Osteocyte (in vitro differentiated cells): ENCODE measurements at regions not wholly inside any gene's neighbourhood (a gene's known extent, or its start where the extent isn't known, plus 50 kb on each side); places are given as distances from the start of the nearest gene placed in this dataset.

Experiments used
- DNase-seq: peaks from one replicate; pipeline ENCODE4 v3.0.0; 2021; ENCODE audit warnings: mixed read lengths; ENCODE audit not compliant: unreplicated experiment; ENCODE audit errors: extremely low spot score
- H3K27ac Mint-ChIP-seq: one replicate; pipeline ENCODE4 v1.8.0; 2021; ENCODE audit warnings: mild to moderate bottlenecking, mixed read lengths; ENCODE audit not compliant: unreplicated experiment
- H3K27me3 Mint-ChIP-seq: one replicate; pipeline ENCODE4 v1.8.0; 2021; ENCODE audit warnings: mixed read lengths; ENCODE audit not compliant: unreplicated experiment
- H3K36me3 Mint-ChIP-seq: one replicate; pipeline ENCODE4 v1.8.0; 2021; ENCODE audit warnings: mixed read lengths; ENCODE audit not compliant: unreplicated experiment
- H3K4me1 Mint-ChIP-seq: one replicate; pipeline ENCODE4 v1.8.0; 2021; ENCODE audit warnings: mixed read lengths; ENCODE audit not compliant: unreplicated experiment
- H3K4me3 Mint-ChIP-seq: one replicate; pipeline ENCODE4 v1.8.0; 2021; ENCODE audit warnings: mild to moderate bottlenecking, moderate library complexity, mixed read lengths; ENCODE audit not compliant: unreplicated experiment
- H3K9me3 Mint-ChIP-seq: one replicate; pipeline ENCODE4 v1.8.0; 2021; ENCODE audit warnings: mixed read lengths; ENCODE audit not compliant: unreplicated experiment
- TF ChIP-seq, protein P1 (sequence below): fragments of 200-600 bp; sonication (generic); IDR thresholded peaks from 2 replicates; pipeline ENCODE4 v1.5.0; 2021; ENCODE audit warnings: antibody characterized with exemption, mild to moderate bottlenecking, moderate library complexity

DNA sequence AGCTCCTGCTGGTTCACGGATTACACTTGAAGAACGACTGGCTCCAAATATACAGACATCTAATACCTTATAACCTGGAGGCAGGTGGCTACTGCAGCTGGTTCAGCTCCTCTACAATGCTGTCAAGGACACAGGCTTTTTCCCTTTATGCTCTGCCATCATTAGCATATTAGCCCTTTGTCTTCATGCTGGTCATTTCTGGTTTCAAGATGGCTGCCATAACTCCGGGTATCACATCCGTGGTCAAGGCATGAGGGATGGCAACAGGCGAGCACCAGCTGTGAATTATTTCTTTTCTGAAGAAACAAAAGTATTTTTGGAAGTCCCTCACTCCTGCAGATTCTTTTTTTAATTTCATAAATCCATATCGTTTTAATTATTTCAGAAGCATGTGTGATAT is 124.3 kb upstream of the MED13 start:
- Mint-ChIP-seq H3K36me3 (no peaks in the 10 kb centered on the region), H3K27me3 (no peaks in the 10 kb centered on the region), H3K9me3 (no peaks in the 10 kb centered on the region), H3K27ac (no peak overlapping the region), H3K4me3 (no peak overlapping the region), H3K4me1 (peaks cover 7% of the 10 kb centered on the region)
- TF ChIP-seq, protein P1, sequence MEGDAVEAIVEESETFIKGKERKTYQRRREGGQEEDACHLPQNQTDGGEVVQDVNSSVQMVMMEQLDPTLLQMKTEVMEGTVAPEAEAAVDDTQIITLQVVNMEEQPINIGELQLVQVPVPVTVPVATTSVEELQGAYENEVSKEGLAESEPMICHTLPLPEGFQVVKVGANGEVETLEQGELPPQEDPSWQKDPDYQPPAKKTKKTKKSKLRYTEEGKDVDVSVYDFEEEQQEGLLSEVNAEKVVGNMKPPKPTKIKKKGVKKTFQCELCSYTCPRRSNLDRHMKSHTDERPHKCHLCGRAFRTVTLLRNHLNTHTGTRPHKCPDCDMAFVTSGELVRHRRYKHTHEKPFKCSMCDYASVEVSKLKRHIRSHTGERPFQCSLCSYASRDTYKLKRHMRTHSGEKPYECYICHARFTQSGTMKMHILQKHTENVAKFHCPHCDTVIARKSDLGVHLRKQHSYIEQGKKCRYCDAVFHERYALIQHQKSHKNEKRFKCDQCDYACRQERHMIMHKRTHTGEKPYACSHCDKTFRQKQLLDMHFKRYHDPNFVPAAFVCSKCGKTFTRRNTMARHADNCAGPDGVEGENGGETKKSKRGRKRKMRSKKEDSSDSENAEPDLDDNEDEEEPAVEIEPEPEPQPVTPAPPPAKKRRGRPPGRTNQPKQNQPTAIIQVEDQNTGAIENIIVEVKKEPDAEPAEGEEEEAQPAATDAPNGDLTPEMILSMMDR, result no peak
- DNase-seq, result no peak

- Mint-ChIP-seq H3K27me3 (no peaks in the 10 kb centered on the region), H3K27ac (no peak overlapping the region), H3K4me3 (no peak overlapping the region), H3K36me3 (no peaks in the 10 kb centered on the region), H3K4me1 (peaks cover 7% of the 10 kb centered on the region), H3K9me3 (no peaks in the 10 kb centered on the region)
- TF ChIP-seq, protein P1, result no peak
- no peak for DNase-seq
Observed at GRCh38 chr17:62188713-62189112, 123.6 kb upstream of the MED13 start.

DNA sequence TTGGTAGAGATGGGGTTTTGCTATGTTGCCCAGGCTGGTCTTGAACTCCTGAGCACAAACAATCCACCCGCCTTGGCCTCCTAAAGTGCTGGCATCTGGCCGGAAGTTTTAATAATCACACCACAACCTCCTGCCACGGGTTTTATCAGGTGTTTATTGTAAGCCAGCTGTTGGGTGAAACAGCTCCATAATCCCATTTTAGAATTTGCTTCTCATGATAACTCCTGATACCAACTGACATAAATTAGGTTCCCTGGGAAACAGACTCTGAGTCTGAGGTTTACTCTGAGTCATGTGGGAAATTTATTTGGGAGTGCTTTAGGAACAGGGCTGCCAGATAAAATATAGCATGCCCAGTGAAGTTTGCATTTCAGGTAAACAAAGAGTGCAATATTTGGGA is 122.6 kb upstream of the MED13 start:
- Mint-ChIP-seq H3K9me3 (no peaks in the 10 kb centered on the region), H3K36me3 (no peaks in the 10 kb centered on the region), H3K4me1 (peaks cover 7% of the 10 kb centered on the region), H3K4me3 (no peak overlapping the region), H3K27ac (no peak overlapping the region), H3K27me3 (no peaks in the 10 kb centered on the region)
- TF ChIP-seq, protein P1, result no peak
- no peak for DNase-seq

GRCh38 chr17:62186841-62187240 is 121.8 kb upstream of the MED13 start:
- DNase-seq, result no peak
- TF ChIP-seq, protein P1, result no peak

DNA sequence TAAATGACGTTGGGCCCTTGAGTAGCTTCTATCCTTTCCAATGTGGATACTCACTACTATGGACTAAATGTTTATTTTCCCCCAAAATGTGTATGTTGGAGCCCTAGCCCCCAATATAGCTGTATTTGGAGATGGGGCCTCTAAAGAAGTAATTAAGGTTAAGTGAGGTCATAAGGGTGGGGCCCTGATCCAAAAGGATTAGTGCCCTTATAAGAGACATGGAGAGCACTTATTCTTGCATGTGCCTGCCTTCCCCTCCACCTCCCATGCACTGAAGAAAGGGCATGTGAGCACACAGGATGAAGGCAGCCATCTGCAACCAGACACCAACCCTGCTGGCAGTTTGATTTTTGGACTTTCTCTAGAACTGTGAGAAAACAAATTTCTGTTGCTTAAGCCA is 115.7 kb upstream of the MED13 start:
- Mint-ChIP-seq H3K9me3 (no peaks in the 10 kb centered on the region), H3K27ac (no peak overlapping the region), H3K36me3 (no peaks in the 10 kb centered on the region), H3K27me3 (no peaks in the 10 kb centered on the region), H3K4me3 (no peak overlapping the region), H3K4me1 (peaks cover 22% of the 10 kb centered on the region)
- TF ChIP-seq, protein P1, result no peak
- no peak for DNase-seq

More at GRCh38 chr17:62186841-62187240, 121.8 kb upstream of the MED13 start:
- peaks cover 3% of the 10 kb centered on the region for H3K4me1 Mint-ChIP-seq
- H3K9me3 Mint-ChIP-seq, result no peaks in the 10 kb centered on the region
- no peaks in the 10 kb centered on the region for H3K36me3 Mint-ChIP-seq
- no peak overlapping the region for H3K27ac Mint-ChIP-seq
- no peaks in the 10 kb centered on the region for H3K27me3 Mint-ChIP-seq
- no peak overlapping the region for H3K4me3 Mint-ChIP-seq
